WTC11 (cell line): ENCODE measurements at regions not wholly inside any gene's neighbourhood (a gene's known extent, or its start where the extent isn't known, plus 50 kb on each side); places are given as distances from the start of the nearest gene placed in this dataset.

ENCODE experiments used
- ATAC-seq: fragments of 200-7000 bp; cut with Tn5 transposase; 2 replicates; pipeline ENCODE4 v1.10.0; 2021; ENCODE audit warnings: mild to moderate bottlenecking, moderate library complexity
- CTCF ChIA-PET: fragments of 300-600 bp; sonication (Branson Sonifier 250); formaldehyde crosslinking; loops from one replicate; lab custom pipeline; 2021; ENCODE audit warnings: antibody characterized with exemption; lab: Charles Lee
- POLR2A ChIA-PET: fragments of 350-600 bp; sonication (Branson Sonifier 250); formaldehyde crosslinking; loops from one replicate; lab custom pipeline; 2021; ENCODE audit warnings: antibody characterized with exemption; lab: Charles Lee
- DNase-seq: peaks from one replicate; pipeline ENCODE4 v3.0.0; 2021; ENCODE audit warnings: low spot score
- H3K27ac Mint-ChIP-seq: 2 replicates; pipeline ENCODE4 v1.8.0; 2021; ENCODE audit warnings: mixed read lengths
- H3K27me3 Mint-ChIP-seq: 2 replicates; pipeline ENCODE4 v1.8.0; 2021; ENCODE audit warnings: low read depth, mild to moderate bottlenecking, moderate library complexity, mixed read lengths
- H3K36me3 Mint-ChIP-seq: 2 replicates; pipeline ENCODE4 v1.8.0; 2021; ENCODE audit warnings: mixed read lengths
- H3K4me1 Mint-ChIP-seq: 2 replicates; pipeline ENCODE4 v1.8.0; 2022; ENCODE audit warnings: mixed read lengths
- H3K4me3 Mint-ChIP-seq: 2 replicates; pipeline ENCODE4 v1.8.0; 2021; ENCODE audit warnings: mild to moderate bottlenecking, moderate library complexity, mixed read lengths
- H3K9me3 Mint-ChIP-seq: 2 replicates; pipeline ENCODE4 v1.8.0; 2021; ENCODE audit warnings: mixed read lengths
- ARID4B ChIP-seq: sonication (generic); formaldehyde crosslinking; IDR thresholded peaks from 2 replicates; pipeline ENCODE4 v1.8.0; 2023; ENCODE audit warnings: missing genetic modification reagents, mild to moderate bottlenecking, borderline replicate concordance
- CREM ChIP-seq: sonication (generic); formaldehyde crosslinking; IDR thresholded peaks from 2 replicates; pipeline ENCODE4 v1.8.1; 2022; ENCODE audit warnings: mild to moderate bottlenecking, missing genetic modification reagents, moderate library complexity
- EMX1 ChIP-seq: fragments of 250-450 bp; sonication (Bioruptor Pico); IDR thresholded peaks from 2 replicates; pipeline ENCODE4 v1.8.0; 2021; ENCODE audit warnings: mild to moderate bottlenecking
- FOXP1 ChIP-seq: sonication (generic); formaldehyde crosslinking; IDR thresholded peaks from 2 replicates; pipeline ENCODE4 v1.8.0; 2022; ENCODE audit warnings: missing genetic modification reagents, mild to moderate bottlenecking, moderate library complexity, borderline replicate concordance
- GRHL2 ChIP-seq: fragments of 250-450 bp; sonication (Bioruptor Pico); IDR thresholded peaks from 2 replicates; pipeline ENCODE4 v1.8.0; 2022; ENCODE audit warnings: mild to moderate bottlenecking, moderate library complexity; ENCODE audit not compliant: insufficient replicate concordance, severe bottlenecking
- JUN ChIP-seq: sonication (generic); formaldehyde crosslinking; IDR thresholded peaks from 2 replicates; pipeline ENCODE4 v1.8.0; 2023; ENCODE audit warnings: mild to moderate bottlenecking, missing genetic modification reagents
- MAX ChIP-seq: sonication (generic); formaldehyde crosslinking; IDR thresholded peaks from 2 replicates; pipeline ENCODE4 v1.8.0; 2022; ENCODE audit warnings: mild to moderate bottlenecking, missing genetic modification reagents
- NFATC4 ChIP-seq: fragments of 250-450 bp; sonication (Bioruptor Pico); IDR thresholded peaks from 2 replicates; pipeline ENCODE4 v1.9.0; 2021; ENCODE audit warnings: mild to moderate bottlenecking
- NFE2L1 ChIP-seq: sonication (generic); formaldehyde crosslinking; IDR thresholded peaks from 2 replicates; pipeline ENCODE4 v1.8.1; 2023; ENCODE audit warnings: missing genetic modification reagents
- SMAD3 ChIP-seq: sonication (generic); formaldehyde crosslinking; IDR thresholded peaks from 2 replicates; pipeline ENCODE4 v1.8.0; 2022; ENCODE audit warnings: missing genetic modification reagents, mild to moderate bottlenecking, borderline replicate concordance
- SMAD4 ChIP-seq: sonication (generic); formaldehyde crosslinking; IDR thresholded peaks from 2 replicates; pipeline ENCODE4 v1.8.0; 2022; ENCODE audit warnings: mild to moderate bottlenecking, missing genetic modification reagents
- USF2 ChIP-seq: sonication (generic); formaldehyde crosslinking; IDR thresholded peaks from 2 replicates; pipeline ENCODE4 v1.8.1; 2023; ENCODE audit warnings: mild to moderate bottlenecking, missing genetic modification reagents, moderate library complexity
- ZNF121 ChIP-seq: sonication (generic); formaldehyde crosslinking; IDR thresholded peaks from 2 replicates; pipeline ENCODE4 v1.8.0; 2023; ENCODE audit warnings: missing genetic modification reagents
- ZNF317 ChIP-seq: sonication (generic); formaldehyde crosslinking; IDR thresholded peaks from 2 replicates; pipeline ENCODE4 v1.8.1; 2023; ENCODE audit warnings: low read depth, mild to moderate bottlenecking, moderate library complexity, missing genetic modification reagents, borderline replicate concordance
- ZNF425 ChIP-seq: fragments of 250-450 bp; sonication (Bioruptor Pico); conservative IDR thresholded peaks from 2 replicates; pipeline ENCODE4 v1.9.0; 2021; ENCODE audit warnings: mild to moderate bottlenecking
- TF ChIP-seq, protein P1 (sequence below): fragments of 250-450 bp; sonication (Bioruptor Pico); IDR thresholded peaks from 2 replicates; pipeline ENCODE4 v1.9.0; 2021; ENCODE audit warnings: mild to moderate bottlenecking
- TF ChIP-seq, protein P2 (sequence below): sonication (generic); formaldehyde crosslinking; IDR thresholded peaks from 2 replicates; pipeline ENCODE4 v1.8.1; 2023; ENCODE audit warnings: mild to moderate bottlenecking, moderate library complexity, missing genetic modification reagents
- TF ChIP-seq, protein P3 (sequence below): sonication (generic); formaldehyde crosslinking; IDR thresholded peaks from 2 replicates; pipeline ENCODE4 v1.8.0; 2022; ENCODE audit warnings: missing genetic modification reagents

- Mint-ChIP-seq H3K4me3 (no peak overlapping the region), H3K27ac (no peak overlapping the region; the same call in 1 of the 2 replicates)
- CTCF ChIA-PET = interaction anchor here (0.9 kb wide), 2 partner anchors 132 to 140 kb away, joined by 3 read pairs; no protein-coding TSS in a partner anchor
Measured at GRCh38 chr4:133014473-133015135, 134.5 kb upstream of the PCDH10 start.

More at GRCh38 chr4:133014473-133015135, 134.5 kb upstream of the PCDH10 start:
- Mint-ChIP-seq H3K27me3 (no peaks in the 10 kb centered on the region), H3K4me1 (peaks cover 7% of the 10 kb centered on the region), H3K9me3 (peaks cover 11% of the 10 kb centered on the region), H3K36me3 (peaks cover 10% of the 10 kb centered on the region)
- DNase-seq (no peak), ATAC-seq (no peak; the same call in 1 of the 2 replicates)
- TF ChIP-seq NFE2L1 (CRISPR knock-in tag) = no peak
- TF ChIP-seq SMAD3 (CRISPR knock-in tag) = no peak
- no peak for TF ChIP-seq ZNF317
- no peak for TF ChIP-seq JUN (CRISPR knock-in tag)
- TF ChIP-seq EMX1 (CRISPR knock-in tag) = no peak
- no peak for TF ChIP-seq ZNF121 (CRISPR knock-in tag)
- TF ChIP-seq, protein P1, sequence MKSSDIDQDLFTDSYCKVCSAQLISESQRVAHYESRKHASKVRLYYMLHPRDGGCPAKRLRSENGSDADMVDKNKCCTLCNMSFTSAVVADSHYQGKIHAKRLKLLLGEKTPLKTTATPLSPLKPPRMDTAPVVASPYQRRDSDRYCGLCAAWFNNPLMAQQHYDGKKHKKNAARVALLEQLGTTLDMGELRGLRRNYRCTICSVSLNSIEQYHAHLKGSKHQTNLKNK = no peak
- no peak for TF ChIP-seq NFATC4
- TF ChIP-seq SMAD4 = no peak
- TF ChIP-seq FOXP1 (CRISPR knock-in tag) = no peak
- no peak for TF ChIP-seq GRHL2
- no peak for TF ChIP-seq ZNF425 (CRISPR knock-in tag)
- TF ChIP-seq, protein P2, sequence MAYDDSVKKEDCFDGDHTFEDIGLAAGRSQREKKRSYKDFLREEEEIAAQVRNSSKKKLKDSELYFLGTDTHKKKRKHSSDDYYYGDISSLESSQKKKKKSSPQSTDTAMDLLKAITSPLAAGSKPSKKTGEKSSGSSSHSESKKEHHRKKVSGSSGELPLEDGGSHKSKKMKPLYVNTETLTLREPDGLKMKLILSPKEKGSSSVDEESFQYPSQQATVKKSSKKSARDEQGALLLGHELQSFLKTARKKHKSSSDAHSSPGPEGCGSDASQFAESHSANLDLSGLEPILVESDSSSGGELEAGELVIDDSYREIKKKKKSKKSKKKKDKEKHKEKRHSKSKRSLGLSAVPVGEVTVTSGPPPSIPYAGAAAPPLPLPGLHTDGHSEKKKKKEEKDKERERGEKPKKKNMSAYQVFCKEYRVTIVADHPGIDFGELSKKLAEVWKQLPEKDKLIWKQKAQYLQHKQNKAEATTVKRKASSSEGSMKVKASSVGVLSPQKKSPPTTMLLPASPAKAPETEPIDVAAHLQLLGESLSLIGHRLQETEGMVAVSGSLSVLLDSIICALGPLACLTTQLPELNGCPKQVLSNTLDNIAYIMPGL = no peak
- TF ChIP-seq CREM = no peak
- no peak for TF ChIP-seq ARID4B (CRISPR knock-in tag)
- TF ChIP-seq, protein P3, sequence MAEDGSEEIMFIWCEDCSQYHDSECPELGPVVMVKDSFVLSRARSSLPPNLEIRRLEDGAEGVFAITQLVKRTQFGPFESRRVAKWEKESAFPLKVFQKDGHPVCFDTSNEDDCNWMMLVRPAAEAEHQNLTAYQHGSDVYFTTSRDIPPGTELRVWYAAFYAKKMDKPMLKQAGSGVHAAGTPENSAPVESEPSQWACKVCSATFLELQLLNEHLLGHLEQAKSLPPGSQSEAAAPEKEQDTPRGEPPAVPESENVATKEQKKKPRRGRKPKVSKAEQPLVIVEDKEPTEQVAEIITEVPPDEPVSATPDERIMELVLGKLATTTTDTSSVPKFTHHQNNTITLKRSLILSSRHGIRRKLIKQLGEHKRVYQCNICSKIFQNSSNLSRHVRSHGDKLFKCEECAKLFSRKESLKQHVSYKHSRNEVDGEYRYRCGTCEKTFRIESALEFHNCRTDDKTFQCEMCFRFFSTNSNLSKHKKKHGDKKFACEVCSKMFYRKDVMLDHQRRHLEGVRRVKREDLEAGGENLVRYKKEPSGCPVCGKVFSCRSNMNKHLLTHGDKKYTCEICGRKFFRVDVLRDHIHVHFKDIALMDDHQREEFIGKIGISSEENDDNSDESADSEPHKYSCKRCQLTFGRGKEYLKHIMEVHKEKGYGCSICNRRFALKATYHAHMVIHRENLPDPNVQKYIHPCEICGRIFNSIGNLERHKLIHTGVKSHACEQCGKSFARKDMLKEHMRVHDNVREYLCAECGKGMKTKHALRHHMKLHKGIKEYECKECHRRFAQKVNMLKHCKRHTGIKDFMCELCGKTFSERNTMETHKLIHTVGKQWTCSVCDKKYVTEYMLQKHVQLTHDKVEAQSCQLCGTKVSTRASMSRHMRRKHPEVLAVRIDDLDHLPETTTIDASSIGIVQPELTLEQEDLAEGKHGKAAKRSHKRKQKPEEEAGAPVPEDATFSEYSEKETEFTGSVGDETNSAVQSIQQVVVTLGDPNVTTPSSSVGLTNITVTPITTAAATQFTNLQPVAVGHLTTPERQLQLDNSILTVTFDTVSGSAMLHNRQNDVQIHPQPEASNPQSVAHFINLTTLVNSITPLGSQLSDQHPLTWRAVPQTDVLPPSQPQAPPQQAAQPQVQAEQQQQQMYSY (CRISPR knock-in tag) = no peak
- TF ChIP-seq USF2 = no peak
- TF ChIP-seq MAX (CRISPR knock-in tag) = no peak
- POLR2A ChIA-PET = interaction anchor here (1.3 kb wide), 1 partner anchor 9 kb away, joined by 3 read pairs; no protein-coding TSS in a partner anchor
